HepG2 (cell line): ENCODE measurements at regions not wholly inside any gene's neighbourhood (a gene's known extent, or its start where the extent isn't known, plus 50 kb on each side); places are given as distances from the start of the nearest gene placed in this dataset.

ENCODE experiments used
- ATAC-seq: fragments of 200-7000 bp; cut with Tn5 transposase; 3 replicates; pipeline ENCODE4 v1.9.1; 2020; ENCODE audit warnings: mild to moderate bottlenecking, moderate library complexity
- BruUV-seq: library from RNA; stranded (reverse); fragments of 400-500 nt; replicated peaks from 2 replicates; lab custom pipeline; 2021; lab: Mats Ljungman, UMichigan
- CTCF ChIA-PET: fragments of 300-600 bp; formaldehyde crosslinking; extraction: SDS; loops from one replicate; lab custom pipeline; 2021; ENCODE audit warnings: low total read pairs, inconsistent platforms, low intra/inter-chr PET ratio; lab: Yijun Ruan, JAX
- POLR2A ChIA-PET: fragments of 350-600 bp; sonication (Branson Sonifier 250); formaldehyde crosslinking; loops from one replicate; lab custom pipeline; 2020; ENCODE audit warnings: antibody characterized with exemption, inconsistent platforms; lab: Yijun Ruan, JAX
- DNase-seq: peaks from one replicate; pipeline ENCODE4 v3.0.0-alpha.2; 2015; ENCODE audit warnings: low spot score
- FAIRE-seq: peaks from 3 replicates; lab custom pipeline; 2011; peaks lifted over from hg19 to GRCh38; lab: Jason Lieb, UNC
- H2AFZ ChIP-seq: one replicate; pipeline ENCODE4 v1.6.1; 2011; ENCODE audit warnings: low read length, inconsistent platforms
- H3K27ac ChIP-seq: fragments of 300-600 bp; 3 replicates; pipeline ENCODE4 v1.8.0; 2011; ENCODE audit warnings: mixed run types, mild to moderate bottlenecking, mixed read lengths, low read length, inconsistent platforms; ENCODE audit not compliant: insufficient read depth; ENCODE audit errors: extremely low read length
- H3K27me3 ChIP-seq, 2 experiments: fragments of 200-600 bp in 1 of 2; 2 replicates in 1 of 2; 3 replicates in 1 of 2; pipeline versions ENCODE4 v1.6.0 to v1.8.0; 2011; ENCODE audit warnings: low read length in 2 of 2, mild to moderate bottlenecking in 2 of 2, moderate library complexity in 2 of 2, inconsistent platforms in 1 of 2; ENCODE audit not compliant: insufficient read depth in 2 of 2, control insufficient read depth in 1 of 2
- H3K36me3 ChIP-seq, 2 experiments: fragments of 200-600 bp in 1 of 2; replicated peaks in 1 of 2; 2 replicates in 1 of 2; 3 replicates in 1 of 2; pipeline versions ENCODE4 v1.5.1 to v1.8.0; 2011; ENCODE audit warnings: low read length in 2 of 2, inconsistent platforms in 1 of 2; ENCODE audit not compliant: insufficient read depth in 2 of 2, control insufficient read depth in 1 of 2
- H3K4me1 ChIP-seq: 2 replicates; pipeline ENCODE4 v1.5.1; 2012; ENCODE audit warnings: low read length, inconsistent platforms; ENCODE audit not compliant: insufficient read depth
- H3K4me2 ChIP-seq: 2 replicates; pipeline ENCODE4 v1.6.0; 2011; ENCODE audit warnings: low read depth, low read length, inconsistent platforms
- H3K4me3 ChIP-seq, 3 experiments: fragments of 200-600 bp in 1 of 3; sonication (generic), shearing (Covaris generic) in 1 of 3; replicated peaks in 1 of 3; 2 replicates each; pipeline ENCODE4 v1.5.1; 2011 to 2016; ENCODE audit warnings: low read length in 3 of 3, inconsistent platforms in 2 of 3, low read depth in 2 of 3, mild to moderate bottlenecking in 2 of 3, control low read depth in 1 of 3, mixed read lengths in 1 of 3; ENCODE audit not compliant: insufficient read depth in 1 of 3
- H3K79me2 ChIP-seq: one replicate; pipeline ENCODE4 v1.6.1; 2011; ENCODE audit warnings: low read length, inconsistent platforms; ENCODE audit not compliant: insufficient read depth
- H3K9ac ChIP-seq: 2 replicates; pipeline ENCODE4 v1.6.0; 2011; ENCODE audit warnings: mild to moderate bottlenecking, low read depth, low read length, inconsistent platforms; ENCODE audit not compliant: insufficient read depth
- H3K9me3 ChIP-seq: 2 replicates; pipeline ENCODE4 v1.5.1; 2012; ENCODE audit warnings: mild to moderate bottlenecking, low read length
- H4K20me1 ChIP-seq: 2 replicates; pipeline ENCODE4 v1.6.0; 2011; ENCODE audit warnings: inconsistent platforms, mild to moderate bottlenecking, low read length, moderate library complexity; ENCODE audit not compliant: insufficient read depth
- HMGXB3 ChIP-seq: sonication (generic); formaldehyde crosslinking; IDR thresholded peaks from 2 replicates; pipeline ENCODE4 v1.4.0; 2020; ENCODE audit warnings: missing genetic modification reagents, borderline replicate concordance
- HNF1A ChIP-seq, 2 experiments: sonication (generic) in 1 of 2; formaldehyde crosslinking in 1 of 2; IDR thresholded peaks; 2 replicates each; pipeline versions ENCODE4 v1.4.0 to v1.6.1; 2016 to 2020; ENCODE audit warnings: borderline replicate concordance in 1 of 2, low read depth in 1 of 2, mild to moderate bottlenecking in 1 of 2, missing genetic modification reagents in 1 of 2
- KLF13 ChIP-seq: sonication (generic); formaldehyde crosslinking; IDR thresholded peaks from 2 replicates; pipeline ENCODE4 v1.4.0; 2020; ENCODE audit warnings: mild to moderate bottlenecking, missing genetic modification reagents
- NFE2L1 ChIP-seq: sonication (generic); formaldehyde crosslinking; IDR thresholded peaks from 2 replicates; pipeline ENCODE4 v1.4.0; 2020; ENCODE audit warnings: missing genetic modification reagents, mild to moderate bottlenecking, borderline replicate concordance
- PLRG1 ChIP-seq: fragments of 450-650 bp; conservative IDR thresholded peaks from 2 replicates; pipeline ENCODE4 v1.6.1; 2016
- PRMT3 ChIP-seq: sonication (generic); formaldehyde crosslinking; IDR thresholded peaks from 2 replicates; pipeline ENCODE4 v1.8.1; 2022; ENCODE audit warnings: low read depth, mild to moderate bottlenecking, moderate library complexity, missing genetic modification reagents, borderline replicate concordance
- RARA ChIP-seq: IDR thresholded peaks from 2 replicates; pipeline ENCODE4 v1.6.1; 2016; ENCODE audit warnings: missing genetic modification reagents, missing compliant biosample characterization
- TEAD3 ChIP-seq: optimal IDR thresholded peaks from 2 replicates; pipeline ENCODE3; 2016; ENCODE audit warnings: borderline replicate concordance
- WIZ ChIP-seq: sonication (generic); formaldehyde crosslinking; IDR thresholded peaks from 2 replicates; pipeline ENCODE4 v1.5.1; 2020; ENCODE audit warnings: mild to moderate bottlenecking, missing genetic modification reagents
- ZIK1 ChIP-seq: sonication (generic); formaldehyde crosslinking; IDR thresholded peaks from 2 replicates; pipeline ENCODE4 v1.5.0; 2020; ENCODE audit warnings: mild to moderate bottlenecking, low read depth, missing genetic modification reagents, borderline replicate concordance
- ZNF280D ChIP-seq: sonication (generic); formaldehyde crosslinking; IDR thresholded peaks from 2 replicates; pipeline ENCODE4 v1.5.1; 2020; ENCODE audit warnings: mild to moderate bottlenecking, missing genetic modification reagents
- ZNF549 ChIP-seq: sonication (generic); formaldehyde crosslinking; IDR thresholded peaks from 2 replicates; pipeline ENCODE4 v1.5.0; 2020; ENCODE audit warnings: missing genetic modification reagents
- ZNF558 ChIP-seq: sonication (generic); formaldehyde crosslinking; IDR thresholded peaks from 2 replicates; pipeline ENCODE4 v1.9.0; 2022; ENCODE audit warnings: mild to moderate bottlenecking, missing genetic modification reagents, borderline replicate concordance
- ZNF777 ChIP-seq: sonication (generic); formaldehyde crosslinking; IDR thresholded peaks from 2 replicates; pipeline ENCODE4 v1.4.0; 2020; ENCODE audit warnings: missing genetic modification reagents
- WGBS: methylation state at CpG from one replicate; pipeline ENCODE4 v1.1.6; 2017; ENCODE audit warnings: low lambda C conversion rate; 5-methylcytosine and 5-hydroxymethylcytosine counted together
- in situ Hi-C: cut with HindIII; loops from 2 replicates; pipeline ENCODE4 v1.10.0; 2017; ENCODE audit warnings: low pct_unique_long_range_greater_than_20kb; ENCODE audit not compliant: extremely low pct_ligation_motif_present
- intact Hi-C: fragments of 100-400 bp; cut with micrococcal nuclease; formaldehyde crosslinking; loops from one replicate; pipeline ENCODE4 v1.10.0; 2022; ENCODE audit not compliant: unreplicated experiment

GRCh38 chr7:127304087-127304486 is 51.3 kb upstream of the GRM8 start:
- Histone ChIP-seq H2AFZ (no peak overlapping the region), H3K4me3 (no peak overlapping the region), H3K27ac (no peak overlapping the region), H3K4me2 (no peak overlapping the region), H3K9ac (no peak overlapping the region), H3K9me3 (no peaks in the 10 kb centered on the region), H3K4me1 (no peaks in the 10 kb centered on the region), H4K20me1 (no peaks in the 10 kb centered on the region), H3K36me3 (no peaks in the 10 kb centered on the region), H3K27me3 (no peaks in the 10 kb centered on the region), H3K79me2 (no peaks in the 10 kb centered on the region)
- no peak for ATAC-seq
- in situ Hi-C loops (no loop called here), intact Hi-C loops (no loop called here)
- 22% methylated on average over 5 of the region's 5 CpGs for WGBS
- FAIRE-seq = no peak
- ChIA-PET CTCF (no interaction called here), POLR2A (no interaction called here)
- DNase-seq = no peak
- BruUV-seq = no TSS peak
- TF ChIP-seq KLF13 (CRISPR knock-in tag) (no peak), ZNF558 (CRISPR knock-in tag) (no peak), HNF1A (IDR thresholded peaks at IDR 0.05; ENCODE audit: low read depth) (no peak), HNF1A (CRISPR knock-in tag; IDR thresholded peaks at IDR 0.05; ENCODE audit: borderline replicate concordance) (no peak), ZNF549 (CRISPR knock-in tag) (no peak), ZNF280D (no peak), HMGXB3 (CRISPR knock-in tag) (no peak), ZNF777 (CRISPR knock-in tag) (no peak), PRMT3 (no peak), WIZ (CRISPR knock-in tag) (no peak), ZIK1 (CRISPR knock-in tag) (no peak), NFE2L1 (CRISPR knock-in tag) (no peak), TEAD3 (CRISPR knock-in tag) (no peak), PLRG1 (no peak), RARA (CRISPR knock-in tag) (no peak)
